ENCODE measurements at regions not wholly inside any gene's neighbourhood (a gene's known extent, or its start where the extent isn't known, plus 50 kb on each side); places are given as distances from the start of the nearest gene placed in this dataset.

DNA sequence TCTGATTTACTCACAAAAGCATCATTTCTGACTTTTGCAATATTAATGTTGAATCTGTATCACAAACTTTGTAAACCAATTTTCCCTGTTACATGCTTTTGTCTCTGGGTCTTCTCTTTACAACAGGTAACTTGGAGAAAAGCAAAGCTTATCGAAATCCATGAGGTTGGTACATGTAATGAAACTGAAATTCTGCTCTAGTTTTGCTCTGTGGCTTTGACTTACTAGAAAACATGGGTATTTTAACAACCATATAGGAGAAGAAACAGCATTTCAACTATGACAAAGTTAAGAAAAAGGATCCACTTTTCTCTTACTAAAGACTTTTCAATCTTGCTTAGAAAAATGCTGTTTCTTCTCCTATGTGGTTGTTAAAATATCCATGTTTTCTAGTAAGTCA lies 645.8 kb downstream of the STIM2 start:
- no peak overlapping the region for H3K4me3 ChIP-seq (ENCODE audit: insufficient read depth, low read length)
- no peaks in the 10 kb centered on the region for H3K4me1 ChIP-seq (ENCODE audit: insufficient read depth, low read length)
- H3K9me3 ChIP-seq (ENCODE audit: low read depth, low read length): no peaks in the 10 kb centered on the region
- TF ChIP-seq, protein P1, sequence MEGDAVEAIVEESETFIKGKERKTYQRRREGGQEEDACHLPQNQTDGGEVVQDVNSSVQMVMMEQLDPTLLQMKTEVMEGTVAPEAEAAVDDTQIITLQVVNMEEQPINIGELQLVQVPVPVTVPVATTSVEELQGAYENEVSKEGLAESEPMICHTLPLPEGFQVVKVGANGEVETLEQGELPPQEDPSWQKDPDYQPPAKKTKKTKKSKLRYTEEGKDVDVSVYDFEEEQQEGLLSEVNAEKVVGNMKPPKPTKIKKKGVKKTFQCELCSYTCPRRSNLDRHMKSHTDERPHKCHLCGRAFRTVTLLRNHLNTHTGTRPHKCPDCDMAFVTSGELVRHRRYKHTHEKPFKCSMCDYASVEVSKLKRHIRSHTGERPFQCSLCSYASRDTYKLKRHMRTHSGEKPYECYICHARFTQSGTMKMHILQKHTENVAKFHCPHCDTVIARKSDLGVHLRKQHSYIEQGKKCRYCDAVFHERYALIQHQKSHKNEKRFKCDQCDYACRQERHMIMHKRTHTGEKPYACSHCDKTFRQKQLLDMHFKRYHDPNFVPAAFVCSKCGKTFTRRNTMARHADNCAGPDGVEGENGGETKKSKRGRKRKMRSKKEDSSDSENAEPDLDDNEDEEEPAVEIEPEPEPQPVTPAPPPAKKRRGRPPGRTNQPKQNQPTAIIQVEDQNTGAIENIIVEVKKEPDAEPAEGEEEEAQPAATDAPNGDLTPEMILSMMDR (IDR thresholded peaks at IDR 0.05; ENCODE audit: extremely low read depth, low read depth, low read length): no peak
- H4K20me1 ChIP-seq (ENCODE audit: insufficient read depth, low read length): no peaks in the 10 kb centered on the region
- no peaks in the 10 kb centered on the region for H3K36me3 ChIP-seq (ENCODE audit: insufficient read depth, low read length)
- H3K27me3 ChIP-seq (ENCODE audit: insufficient read depth, low read length): no peaks in the 10 kb centered on the region
- DNase-seq (ENCODE audit: insufficient read length, low spot score, missing footprints): no peak
- no peak overlapping the region for H2AFZ ChIP-seq (ENCODE audit: low read length)
- H3K4me2 ChIP-seq (ENCODE audit: insufficient read depth, low read length): no peak overlapping the region
- H3K27ac ChIP-seq (ENCODE audit: low read depth, low read length): no peak overlapping the region
- no peaks in the 10 kb centered on the region for H3K79me2 ChIP-seq (ENCODE audit: insufficient read depth, low read length)

DNA sequence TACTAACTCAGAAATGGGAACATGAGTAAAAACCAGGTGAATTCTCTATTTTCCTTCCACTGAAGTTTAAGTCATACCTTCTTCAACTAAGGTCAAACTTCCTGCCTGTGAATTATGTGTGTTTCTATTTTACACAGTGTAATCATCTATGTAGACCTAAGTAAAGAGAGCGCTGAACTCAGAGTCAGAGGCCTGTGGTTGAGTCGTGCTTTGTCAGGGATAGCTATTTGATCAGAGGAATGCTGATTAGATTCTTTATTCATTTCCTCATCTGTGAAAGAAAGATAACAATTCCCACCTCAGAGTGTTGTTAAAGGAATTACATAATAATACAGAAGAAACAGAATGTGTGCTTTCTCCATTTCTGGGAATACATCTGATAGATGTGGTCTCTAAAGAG lies 654.1 kb downstream of the STIM2 start:
- no peak for DNase-seq (ENCODE audit: insufficient read length, low spot score, missing footprints)

GRCh38 chr4:27515140-27515539 lies 654.5 kb downstream of the STIM2 start:
- Histone ChIP-seq H3K79me2 (ENCODE audit: insufficient read depth, low read length) (no peaks in the 10 kb centered on the region), H3K27me3 (ENCODE audit: insufficient read depth, low read length) (no peaks in the 10 kb centered on the region), H3K4me2 (ENCODE audit: insufficient read depth, low read length) (no peak overlapping the region), H4K20me1 (ENCODE audit: insufficient read depth, low read length) (no peaks in the 10 kb centered on the region), H3K27ac (ENCODE audit: low read depth, low read length) (no peak overlapping the region), H3K4me1 (ENCODE audit: insufficient read depth, low read length) (no peaks in the 10 kb centered on the region), H3K4me3 (ENCODE audit: insufficient read depth, low read length) (no peak overlapping the region), H3K9me3 (ENCODE audit: low read depth, low read length) (peaks cover 2% of the 10 kb centered on the region), H2AFZ (ENCODE audit: low read length) (no peak overlapping the region), H3K36me3 (ENCODE audit: insufficient read depth, low read length) (no peaks in the 10 kb centered on the region)
- TF ChIP-seq, protein P1 (IDR thresholded peaks at IDR 0.05; ENCODE audit: extremely low read depth, low read depth, low read length): no peak
- DNase-seq (ENCODE audit: insufficient read length, low spot score, missing footprints): no peak

More for the DNA sequence above, 654.1 kb downstream of the STIM2 start:
- Histone ChIP-seq H4K20me1 (ENCODE audit: insufficient read depth, low read length) (no peaks in the 10 kb centered on the region), H3K27me3 (ENCODE audit: insufficient read depth, low read length) (no peaks in the 10 kb centered on the region), H3K9me3 (ENCODE audit: low read depth, low read length) (peaks cover 2% of the 10 kb centered on the region), H3K36me3 (ENCODE audit: insufficient read depth, low read length) (no peaks in the 10 kb centered on the region), H3K4me3 (ENCODE audit: insufficient read depth, low read length) (no peak overlapping the region), H3K79me2 (ENCODE audit: insufficient read depth, low read length) (no peaks in the 10 kb centered on the region), H2AFZ (ENCODE audit: low read length) (no peak overlapping the region), H3K4me1 (ENCODE audit: insufficient read depth, low read length) (no peaks in the 10 kb centered on the region), H3K27ac (ENCODE audit: low read depth, low read length) (no peak overlapping the region), H3K4me2 (ENCODE audit: insufficient read depth, low read length) (no peak overlapping the region)
- TF ChIP-seq, protein P1 (IDR thresholded peaks at IDR 0.05; ENCODE audit: extremely low read depth, low read depth, low read length): no peak

DNA sequence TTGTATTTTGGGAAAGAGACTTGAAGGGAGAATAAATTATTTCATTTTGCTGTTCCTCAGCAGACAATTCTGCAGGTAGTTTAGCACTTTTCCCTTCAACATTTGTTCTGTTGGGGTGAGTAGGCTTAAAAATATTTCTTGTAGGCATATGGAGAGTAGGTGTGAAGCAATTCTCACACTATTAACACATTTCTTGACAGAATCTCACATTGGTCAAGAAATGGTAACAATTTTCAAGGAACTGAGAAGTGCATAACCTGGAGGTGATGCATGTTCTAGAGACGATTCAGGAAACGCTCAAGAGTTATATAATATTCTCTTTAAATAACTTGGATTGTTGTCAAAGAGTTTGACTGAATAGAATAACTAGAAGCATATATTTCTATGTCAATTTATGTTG lies 658.2 kb downstream of the STIM2 start:
- Histone ChIP-seq H3K36me3 (ENCODE audit: insufficient read depth, low read length) (no peaks in the 10 kb centered on the region), H3K4me2 (ENCODE audit: insufficient read depth, low read length) (no peak overlapping the region), H3K9me3 (ENCODE audit: low read depth, low read length) (peaks cover 2% of the 10 kb centered on the region), H2AFZ (ENCODE audit: low read length) (no peak overlapping the region), H3K4me3 (ENCODE audit: insufficient read depth, low read length) (no peak overlapping the region), H3K79me2 (ENCODE audit: insufficient read depth, low read length) (no peaks in the 10 kb centered on the region), H4K20me1 (ENCODE audit: insufficient read depth, low read length) (no peaks in the 10 kb centered on the region), H3K27me3 (ENCODE audit: insufficient read depth, low read length) (no peaks in the 10 kb centered on the region), H3K27ac (ENCODE audit: low read depth, low read length) (no peak overlapping the region), H3K4me1 (ENCODE audit: insufficient read depth, low read length) (no peaks in the 10 kb centered on the region)
- TF ChIP-seq, protein P1 (IDR thresholded peaks at IDR 0.05; ENCODE audit: extremely low read depth, low read depth, low read length): no peak
- no peak for DNase-seq (ENCODE audit: insufficient read length, low spot score, missing footprints)
